Psoas muscle (tissue), 7 donors: ENCODE measurements at regions not wholly inside any gene's neighbourhood (a gene's known extent, or its start where the extent isn't known, plus 50 kb on each side); places are given as distances from the start of the nearest gene placed in this dataset.

ENCODE experiments used
- ATAC-seq, 4 donors: fragments of 200-7000 bp; cut with Tn5 transposase; one replicate each; pipeline ENCODE4 v1.9.1; 2020; ENCODE audit warnings: moderate library complexity in 3 of 4, mild to moderate bottlenecking in 2 of 4
- DNase-seq, 2 donors: peaks; one replicate each; pipeline ENCODE4 v3.0.0-alpha.2; 2020
- H3K27ac ChIP-seq: fragments of 200-600 bp; one replicate; pipeline ENCODE4 v1.8.0; 2022
- H3K27me3 ChIP-seq, 3 donors: fragments of 200-600 bp in 1 of 3; one replicate each; pipeline versions ENCODE4 v1.6.1 to v1.8.0; 2013 to 2022; ENCODE audit warnings: low read length in 2 of 3, mild to moderate bottlenecking in 2 of 3, moderate library complexity in 1 of 3; ENCODE audit not compliant: insufficient read depth in 3 of 3
- H3K36me3 ChIP-seq, 2 donors: fragments of 200-600 bp in 1 of 2; one replicate each; pipeline versions ENCODE4 v1.6.1 to v1.8.0; 2013 to 2022; ENCODE audit warnings: low read depth in 1 of 2, mild to moderate bottlenecking in 1 of 2, moderate library complexity in 1 of 2; ENCODE audit not compliant: insufficient read depth in 1 of 2
- H3K4me1 ChIP-seq: fragments of 200-600 bp; one replicate; pipeline ENCODE4 v1.8.0; 2022
- H3K4me3 ChIP-seq: fragments of 200-600 bp; one replicate; pipeline ENCODE4 v1.8.0; 2022; ENCODE audit warnings: mild to moderate bottlenecking
- H3K9me3 ChIP-seq: fragments of 200-600 bp; one replicate; pipeline ENCODE4 v1.8.0; 2022
- CTCF ChIP-seq: fragments of 200-600 bp; IDR thresholded peaks from one replicate; pipeline ENCODE4 v1.8.0; 2022; ENCODE audit warnings: antibody characterized with exemption
- WGBS, 3 donors: extraction: QIAGEN DNeasy Blood & Tissue Kit; methylation state at CpG; one replicate each; pipeline versions ENCODE4 v1.1.6 to v1.1.7; 2013; 5-methylcytosine and 5-hydroxymethylcytosine counted together
- intact Hi-C, 2 donors: fragments of 100-400 bp; cut with DNase I; formaldehyde crosslinking; loops; one replicate each; pipeline versions ENCODE4 v1.11.0 to v1.14.2; 2022
- donor health status: healthy with polysubstance abuse.
- donor health status: DM: no; HTN: no; CAD: no; lungs with moderate emphysema.
- donor health status: Bipolar disorder and iron deficiency.
- donor health status: healthy.
- donor health status: DM: yes; HTN: yes; CAD: no.
- donor health status: DM: no; HTN: no; CAD: no.
- donor health status: DM: yes; HTN: yes; CAD: no.

GRCh38 chr12:105742567-105742874 lies 396.2 kb downstream of the NUAK1 start:
- DNase-seq (no peak), ATAC-seq (peak in 2 of 4 donors; percentile 17 to 29)
- intact Hi-C loops, result no loop called here
- H3K9me3 ChIP-seq, result no peaks in the 10 kb centered on the region
- H3K27me3 ChIP-seq, result no peaks in the 10 kb centered on the region
- H3K36me3 ChIP-seq, result no peaks in the 10 kb centered on the region
- peak overlapping the region; percentile 10 for H3K27ac ChIP-seq
- 62 to 81% (median 66%) methylated on average over 3 of the region's 3 CpGs for WGBS, 3 donors
- no peak for TF ChIP-seq CTCF
- H3K4me1 ChIP-seq, result peaks cover 26% of the 10 kb centered on the region
- H3K4me3 ChIP-seq, result no peak overlapping the region

GRCh38 chr12:105744371-105745058 lies 394.2 kb downstream of the NUAK1 start:
- no peak overlapping the region for H3K27ac ChIP-seq
- intact Hi-C loops, result no loop called here
- no peak overlapping the region for H3K4me3 ChIP-seq
- peaks cover 19% of the 10 kb centered on the region for H3K4me1 ChIP-seq
- no peak for TF ChIP-seq CTCF
- 89 to 94% (median 91%) methylated on average over 4 of the region's 4 CpGs for WGBS, 3 donors
- ATAC-seq, result no peak
- DNase-seq, result no peak
- H3K27me3 ChIP-seq, result no peaks in the 10 kb centered on the region
- H3K9me3 ChIP-seq, result no peaks in the 10 kb centered on the region
- H3K36me3 ChIP-seq, result no peaks in the 10 kb centered on the region

- 72 to 83% (median 73%) methylated on average over 4 of the region's 4 CpGs for WGBS, 3 donors
- Histone ChIP-seq H3K27me3 (no peaks in the 10 kb centered on the region), H3K4me1 (peaks cover 15% of the 10 kb centered on the region), H3K4me3 (no peak overlapping the region), H3K9me3 (no peaks in the 10 kb centered on the region), H3K36me3 (no peaks in the 10 kb centered on the region), H3K27ac (no peak overlapping the region)
- intact Hi-C loops, result no loop called here
- no peak for DNase-seq
- ATAC-seq, result no peak
- TF ChIP-seq CTCF, result no peak
Measured at GRCh38 chr12:105745811-105746210, 392.9 kb downstream of the NUAK1 start.

GRCh38 chr12:105748806-105749600 lies 389.8 kb downstream of the NUAK1 start:
- Histone ChIP-seq H3K27ac (no peak overlapping the region), H3K27me3 (no peaks in the 10 kb centered on the region), H3K36me3 (no peaks in the 10 kb centered on the region), H3K4me1 (no peaks in the 10 kb centered on the region), H3K4me3 (no peak overlapping the region), H3K9me3 (no peaks in the 10 kb centered on the region)
- peak in 1 of 2 donors; percentile 16 for DNase-seq
- intact Hi-C loops, result no loop called here
- TF ChIP-seq CTCF, result no peak
- 46 to 58% (median 55%) methylated on average over 9 of the region's 9 CpGs for WGBS, 3 donors
- peak in 1 of 4 donors; percentile 27 for ATAC-seq
